GM12873 (cell line): ENCODE measurements at regions not wholly inside any gene's neighbourhood (a gene's known extent, or its start where the extent isn't known, plus 50 kb on each side); places are given as distances from the start of the nearest gene placed in this dataset.

Experiments
- TF ChIP-seq, protein P1 (sequence below): IDR thresholded peaks from 2 replicates; pipeline ENCODE4 v1.5.1; 2012; ENCODE audit warnings: low read depth, mild to moderate bottlenecking, moderate library complexity, low read length, control low read depth; ENCODE audit not compliant: insufficient read depth; ENCODE audit errors: missing control alignments

DNA sequence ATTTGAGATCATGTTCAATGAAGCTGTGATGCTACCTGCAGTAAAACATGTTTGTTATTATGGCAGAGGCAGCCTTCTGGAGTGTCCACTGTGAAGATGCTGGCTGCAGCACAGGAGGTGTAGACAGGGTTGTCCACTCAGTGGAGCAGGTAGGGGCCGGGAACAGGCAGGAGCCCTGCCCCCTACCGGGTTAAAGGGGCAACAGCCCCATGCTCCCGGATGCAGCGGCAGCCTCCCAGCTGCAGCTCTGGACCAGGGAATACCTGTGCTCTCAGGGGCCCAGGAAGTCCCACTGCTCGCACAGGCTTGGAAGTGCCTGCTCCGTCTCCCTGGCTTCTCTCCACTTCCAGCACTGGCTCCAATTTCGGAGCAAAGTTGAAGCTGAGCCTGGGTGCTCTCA lies 401.6 kb downstream of the FOXG1 start:
- TF ChIP-seq, protein P1, sequence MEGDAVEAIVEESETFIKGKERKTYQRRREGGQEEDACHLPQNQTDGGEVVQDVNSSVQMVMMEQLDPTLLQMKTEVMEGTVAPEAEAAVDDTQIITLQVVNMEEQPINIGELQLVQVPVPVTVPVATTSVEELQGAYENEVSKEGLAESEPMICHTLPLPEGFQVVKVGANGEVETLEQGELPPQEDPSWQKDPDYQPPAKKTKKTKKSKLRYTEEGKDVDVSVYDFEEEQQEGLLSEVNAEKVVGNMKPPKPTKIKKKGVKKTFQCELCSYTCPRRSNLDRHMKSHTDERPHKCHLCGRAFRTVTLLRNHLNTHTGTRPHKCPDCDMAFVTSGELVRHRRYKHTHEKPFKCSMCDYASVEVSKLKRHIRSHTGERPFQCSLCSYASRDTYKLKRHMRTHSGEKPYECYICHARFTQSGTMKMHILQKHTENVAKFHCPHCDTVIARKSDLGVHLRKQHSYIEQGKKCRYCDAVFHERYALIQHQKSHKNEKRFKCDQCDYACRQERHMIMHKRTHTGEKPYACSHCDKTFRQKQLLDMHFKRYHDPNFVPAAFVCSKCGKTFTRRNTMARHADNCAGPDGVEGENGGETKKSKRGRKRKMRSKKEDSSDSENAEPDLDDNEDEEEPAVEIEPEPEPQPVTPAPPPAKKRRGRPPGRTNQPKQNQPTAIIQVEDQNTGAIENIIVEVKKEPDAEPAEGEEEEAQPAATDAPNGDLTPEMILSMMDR: no peak

DNA sequence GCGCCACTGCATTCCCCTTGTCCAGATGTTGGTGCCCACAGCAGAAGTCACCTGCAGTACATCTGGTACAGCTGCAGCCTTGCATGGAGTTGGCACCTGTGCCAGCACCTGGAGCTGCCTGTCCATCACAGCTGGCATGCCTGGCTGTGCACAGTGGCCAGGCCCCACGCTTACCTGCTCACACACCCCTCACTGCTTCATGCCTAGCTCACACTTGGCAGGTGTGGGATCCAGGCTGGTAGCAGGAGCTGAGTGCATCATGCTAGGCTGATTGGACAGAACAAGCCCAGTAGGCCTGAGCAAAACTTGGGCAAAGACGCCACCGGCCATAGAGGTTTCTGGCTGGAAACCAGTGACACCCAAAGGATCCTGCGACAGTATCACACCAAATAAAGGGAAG lies 402.8 kb downstream of the FOXG1 start:
- TF ChIP-seq, protein P1: no peak

DNA sequence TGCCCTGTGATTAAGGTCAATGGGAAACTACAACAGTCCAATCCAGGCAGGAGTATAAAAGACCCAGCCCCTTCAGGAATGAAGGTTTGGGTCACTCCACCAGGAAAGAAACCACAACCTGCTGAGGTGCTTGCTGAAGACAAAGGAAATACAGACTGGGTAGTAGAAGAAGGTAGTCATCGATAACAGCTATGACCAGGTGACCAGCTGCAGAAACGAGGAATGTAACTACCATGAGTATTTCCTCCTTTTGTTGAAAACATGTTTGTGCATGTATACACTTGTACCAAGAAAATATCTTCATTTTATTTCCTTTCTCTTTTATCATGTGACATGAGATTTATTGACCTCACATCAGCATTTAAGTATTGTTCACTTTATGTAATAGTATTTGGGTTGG lies 409.1 kb downstream of the FOXG1 start:
- TF ChIP-seq, protein P1: no peak

DNA sequence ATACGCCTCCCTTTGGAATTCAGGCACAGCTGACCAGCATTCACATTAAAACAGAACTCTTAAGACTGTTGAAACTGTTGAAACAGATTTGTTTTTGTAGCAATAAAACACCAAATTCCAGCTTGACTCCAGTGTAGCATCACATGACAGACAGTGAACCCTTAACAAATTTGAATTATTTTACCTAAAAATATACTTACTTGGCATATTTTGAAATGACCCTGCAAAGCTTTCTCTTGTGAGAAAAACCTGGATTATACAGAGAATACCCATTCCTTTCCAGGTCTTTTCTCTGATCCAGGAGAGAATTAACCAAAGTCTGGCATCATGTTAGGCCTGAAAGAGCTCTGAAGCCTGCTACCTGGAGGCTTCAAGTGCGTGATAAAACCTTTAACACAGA lies 410.3 kb downstream of the FOXG1 start:
- TF ChIP-seq, protein P1: no peak

DNA sequence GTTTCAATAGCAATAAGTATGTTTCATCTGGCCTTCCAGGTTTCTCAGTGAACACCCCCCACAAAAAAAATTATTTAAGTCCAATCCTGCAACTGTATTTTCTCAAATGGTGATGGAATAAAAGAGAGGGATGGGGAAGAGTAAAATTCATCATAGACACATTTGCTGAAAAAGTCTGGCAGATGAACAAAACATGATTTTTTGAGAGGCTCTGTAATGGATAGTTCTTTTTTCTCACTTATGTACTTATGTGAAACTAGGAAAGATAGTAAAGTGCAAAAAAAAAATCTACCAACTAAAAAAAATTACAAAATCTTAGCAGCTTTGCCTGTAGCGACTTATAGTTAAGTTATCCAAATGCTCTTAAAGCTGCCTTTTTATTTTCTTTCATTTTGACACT lies 412.4 kb downstream of the FOXG1 start:
- TF ChIP-seq, protein P1: no peak

DNA sequence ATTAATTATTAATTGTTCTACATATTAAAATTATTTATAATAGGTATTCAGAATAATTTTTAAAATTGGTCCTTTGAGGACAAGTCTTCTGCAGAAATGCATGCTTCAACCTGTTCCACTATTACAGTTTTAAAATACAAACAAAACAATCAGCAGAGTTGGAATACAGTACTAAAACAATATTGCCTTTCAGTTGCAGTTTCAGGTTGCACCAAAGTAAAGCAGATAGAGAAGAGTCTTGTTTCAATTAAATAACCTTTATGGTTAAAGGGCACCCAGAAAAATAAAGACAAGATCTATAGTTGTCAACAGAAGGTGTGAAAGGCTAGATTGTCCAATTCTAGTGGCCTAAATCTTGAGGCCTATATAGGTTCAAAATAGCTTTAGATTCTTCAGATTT lies 424.5 kb downstream of the FOXG1 start:
- TF ChIP-seq, protein P1: no peak

DNA sequence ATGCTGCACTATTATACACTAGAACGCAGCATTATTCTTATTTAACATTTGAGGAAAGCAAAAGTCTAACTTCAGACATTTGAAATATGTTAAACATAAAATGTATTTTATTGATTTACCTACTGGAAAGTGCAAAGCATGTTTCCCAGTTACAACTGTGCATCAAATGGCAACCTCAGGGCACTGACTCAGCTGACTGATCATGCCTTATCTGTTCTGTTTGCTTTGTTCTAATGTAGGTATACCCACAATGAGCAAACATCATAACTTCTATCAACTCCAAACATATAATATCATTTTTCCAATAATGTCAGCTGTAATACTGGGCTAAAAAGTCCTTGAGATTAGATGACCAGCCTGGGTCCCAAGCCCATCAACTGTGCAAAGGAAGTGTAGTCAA lies 431.0 kb downstream of the FOXG1 start:
- TF ChIP-seq, protein P1: no peak

DNA sequence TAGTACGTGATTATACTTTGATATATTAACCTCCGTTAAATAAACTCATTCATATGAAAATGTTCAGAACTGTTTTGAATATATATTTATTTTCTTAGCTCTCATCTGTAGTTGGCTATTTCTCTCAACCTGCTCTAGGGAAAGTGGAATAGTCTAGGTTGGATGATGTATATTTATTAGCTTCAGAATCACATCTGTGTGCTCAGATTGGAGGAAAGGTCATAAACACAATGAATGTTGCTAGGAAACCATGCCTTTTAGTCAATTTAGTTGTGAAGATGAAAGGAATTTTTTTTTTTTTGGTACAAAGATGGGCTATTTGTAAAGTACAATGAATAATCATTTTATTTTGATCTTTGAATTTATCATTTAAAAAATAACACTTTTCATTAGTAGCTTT lies 439.1 kb downstream of the FOXG1 start:
- TF ChIP-seq, protein P1: no peak
